Stimulated activated CD4-positive, alpha-beta T cell treated with anti-CD3 and anti-CD28 coated beads, Interleukin-1b, Interleukin-23, amount 100 ng/mL, for 24 hours (primary cell): ENCODE measurements at regions not wholly inside any gene's neighbourhood (a gene's known extent, or its start where the extent isn't known, plus 50 kb on each side); places are given as distances from the start of the nearest gene placed in this dataset.
"Not testable (repeated sequence)": the region's sequence is repeated elsewhere in the genome, so short reads cannot be mapped to it uniquely, and the experiment has no call there.

Experiments used
- DNase-seq, 4 experiments: peaks; one replicate each; pipeline ENCODE4 v3.0.0-alpha.2; 2020; ENCODE audit warnings: low read depth in 4 of 4, low spot score in 1 of 4

GRCh38 chr9:40909821-40910220, 218.7 kb downstream of the FOXD4L6 start:
- no peak for DNase-seq

DNA sequence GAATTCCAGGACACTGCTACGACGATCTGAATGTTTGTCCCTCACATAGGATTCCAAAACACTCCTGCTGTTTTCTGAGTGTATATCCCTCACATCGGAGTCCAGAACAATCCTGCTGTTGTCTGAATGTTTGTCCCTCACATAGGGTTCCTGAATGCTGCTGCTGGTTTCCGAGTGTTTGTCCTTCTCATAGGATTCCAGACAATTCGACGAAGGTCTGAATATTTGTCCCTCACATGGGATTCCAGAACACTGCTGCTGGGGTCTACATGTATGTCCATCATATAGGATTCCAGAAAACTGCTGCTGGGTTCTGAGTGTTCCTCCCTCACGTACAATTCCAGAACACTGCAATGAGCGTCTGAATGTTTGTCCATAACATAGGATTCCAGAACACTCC, 219.4 kb downstream of the FOXD4L6 start:
- not testable (repeated sequence) for DNase-seq

- DNase-seq: no peak
Measured at GRCh38 chr9:40907657-40908624, 220.5 kb downstream of the FOXD4L6 start.

DNA sequence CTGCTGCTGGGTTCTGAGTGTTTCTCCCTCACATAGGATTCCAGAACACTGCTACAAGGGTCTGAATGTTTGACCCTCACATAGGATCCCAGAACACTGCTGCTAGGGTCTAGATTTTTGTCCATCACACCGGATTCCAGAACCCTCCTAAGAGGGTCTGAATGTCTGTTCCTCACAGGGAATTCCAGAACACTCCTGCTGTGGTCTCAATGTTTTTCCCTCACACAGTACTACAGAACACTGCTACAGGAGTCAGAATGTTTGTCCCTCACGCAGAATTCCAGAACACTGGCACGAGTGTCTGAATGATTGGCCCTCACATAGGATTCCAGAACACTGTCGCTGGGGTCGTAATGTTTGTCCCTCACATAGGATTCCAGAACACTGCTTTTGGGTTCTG, 221.6 kb downstream of the FOXD4L6 start:
- DNase-seq: not testable (repeated sequence)

DNA sequence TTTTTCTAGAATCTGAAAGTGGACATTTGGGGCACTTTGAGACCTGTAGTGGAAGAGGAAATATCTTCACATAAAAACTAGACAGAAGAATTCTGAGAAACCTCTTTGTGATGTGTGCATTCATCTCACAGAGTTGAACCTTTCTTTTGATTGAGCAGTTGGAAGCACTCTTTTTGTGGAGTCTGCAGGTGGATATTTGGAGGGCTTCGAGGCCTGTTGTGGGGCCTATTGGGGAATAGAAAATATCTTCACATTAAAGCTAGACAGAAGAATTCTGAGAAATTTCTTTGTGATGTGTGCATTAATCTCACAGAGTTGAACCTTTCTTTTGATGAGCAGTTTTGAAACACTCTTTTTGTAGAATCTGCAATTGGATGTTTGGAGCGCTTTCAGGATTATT, 236.2 kb downstream of the FOXD4L6 start:
- not testable (repeated sequence) for DNase-seq

GRCh38 chr9:40885858-40886257, 242.6 kb downstream of the FOXD4L6 start:
- not testable (repeated sequence) for DNase-seq

- DNase-seq: not testable (repeated sequence)
Measured at GRCh38 chr9:40884902-40885490, 243.5 kb downstream of the FOXD4L6 start.

- DNase-seq: no peak
Measured at GRCh38 chr9:40884072-40884901, 244.2 kb downstream of the FOXD4L6 start.

- not testable (repeated sequence) for DNase-seq
Measured at GRCh38 chr9:40883423-40884071, 244.9 kb downstream of the FOXD4L6 start.

- DNase-seq: not testable (repeated sequence)
Measured at GRCh38 chr9:40873753-40874295, 254.7 kb downstream of the FOXD4L6 start.

- DNase-seq: not testable (repeated sequence)
Measured at GRCh38 chr9:40868437-40868836, 260.0 kb downstream of the FOXD4L6 start.
